MCF 10A (cell line): ENCODE measurements at regions not wholly inside any gene's neighbourhood (a gene's known extent, or its start where the extent isn't known, plus 50 kb on each side); places are given as distances from the start of the nearest gene placed in this dataset.

Experiments
- BruUV-seq: library from RNA; stranded (reverse); fragments of 400-500 nt; replicated peaks from 2 replicates; lab custom pipeline; 2021; lab: Mats Ljungman, UMichigan
- CTCF ChIA-PET: fragments of 300-600 bp; sonication (Branson Sonifier 250); formaldehyde crosslinking; extraction: SDS; loops from one replicate; lab custom pipeline; 2021; ENCODE audit warnings: antibody characterized with exemption, inconsistent platforms; lab: Yijun Ruan, JAX
- POLR2A ChIA-PET: fragments of 300-600, 350-650 bp; sonication (Branson Sonifier 250); formaldehyde crosslinking; extraction: SDS; loops from one replicate; lab custom pipeline; 2020; ENCODE audit warnings: antibody characterized with exemption, inconsistent platforms; lab: Yijun Ruan, JAX
- DNase-seq: peaks from one replicate; pipeline ENCODE4 v3.0.0-alpha.2; 2018; ENCODE audit not compliant: unreplicated experiment
- H3K27ac Mint-ChIP-seq: one replicate; pipeline ENCODE4 v1.8.0; 2022; ENCODE audit warnings: mild to moderate bottlenecking, low read depth, mixed read lengths; ENCODE audit not compliant: unreplicated experiment
- H3K27me3 Mint-ChIP-seq: one replicate; pipeline ENCODE4 v1.8.0; 2022; ENCODE audit warnings: mixed read lengths; ENCODE audit not compliant: insufficient read depth, unreplicated experiment
- H3K36me3 Mint-ChIP-seq: one replicate; pipeline ENCODE4 v1.8.0; 2022; ENCODE audit warnings: mild to moderate bottlenecking, moderate library complexity, mixed read lengths; ENCODE audit not compliant: insufficient read depth, unreplicated experiment
- H3K4me1 Mint-ChIP-seq: one replicate; pipeline ENCODE4 v1.8.0; 2022; ENCODE audit warnings: mixed read lengths; ENCODE audit not compliant: insufficient read depth, unreplicated experiment
- H3K4me3 Mint-ChIP-seq: one replicate; pipeline ENCODE4 v1.8.0; 2022; ENCODE audit warnings: mild to moderate bottlenecking, moderate library complexity, mixed read lengths; ENCODE audit not compliant: unreplicated experiment
- H3K9me3 Mint-ChIP-seq: one replicate; pipeline ENCODE4 v1.8.0; 2022; ENCODE audit warnings: mixed read lengths; ENCODE audit not compliant: unreplicated experiment
- intact Hi-C: fragments of 100-400 bp; cut with micrococcal nuclease; formaldehyde crosslinking; loops from 2 replicates; pipeline ENCODE4 v1.14.1; 2022
- TF ChIP-seq, protein P1 (sequence below): fragments of 200-600 bp; IDR thresholded peaks from one replicate; pipeline ENCODE4 v1.8.0; 2022; ENCODE audit warnings: antibody characterized with exemption, mild to moderate bottlenecking; ENCODE audit not compliant: unreplicated experiment

- no peaks in the 10 kb centered on the region for H3K9me3 Mint-ChIP-seq
- ChIA-PET POLR2A (interaction anchor here (0.8 to 1.0 kb wide), 2 partner anchors 11 to 24 kb away, joined by 3 read pairs; no protein-coding TSS in a partner anchor), CTCF (interaction anchor here (0.6 kb wide), 1 partner anchor 34 kb away, joined by 4 read pairs; no protein-coding TSS in a partner anchor)
- TF ChIP-seq, protein P1, sequence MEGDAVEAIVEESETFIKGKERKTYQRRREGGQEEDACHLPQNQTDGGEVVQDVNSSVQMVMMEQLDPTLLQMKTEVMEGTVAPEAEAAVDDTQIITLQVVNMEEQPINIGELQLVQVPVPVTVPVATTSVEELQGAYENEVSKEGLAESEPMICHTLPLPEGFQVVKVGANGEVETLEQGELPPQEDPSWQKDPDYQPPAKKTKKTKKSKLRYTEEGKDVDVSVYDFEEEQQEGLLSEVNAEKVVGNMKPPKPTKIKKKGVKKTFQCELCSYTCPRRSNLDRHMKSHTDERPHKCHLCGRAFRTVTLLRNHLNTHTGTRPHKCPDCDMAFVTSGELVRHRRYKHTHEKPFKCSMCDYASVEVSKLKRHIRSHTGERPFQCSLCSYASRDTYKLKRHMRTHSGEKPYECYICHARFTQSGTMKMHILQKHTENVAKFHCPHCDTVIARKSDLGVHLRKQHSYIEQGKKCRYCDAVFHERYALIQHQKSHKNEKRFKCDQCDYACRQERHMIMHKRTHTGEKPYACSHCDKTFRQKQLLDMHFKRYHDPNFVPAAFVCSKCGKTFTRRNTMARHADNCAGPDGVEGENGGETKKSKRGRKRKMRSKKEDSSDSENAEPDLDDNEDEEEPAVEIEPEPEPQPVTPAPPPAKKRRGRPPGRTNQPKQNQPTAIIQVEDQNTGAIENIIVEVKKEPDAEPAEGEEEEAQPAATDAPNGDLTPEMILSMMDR = no peak
- no peak overlapping the region for H3K4me3 Mint-ChIP-seq
- BruUV-seq = no TSS peak
- DNase-seq = no peak
- peaks cover 5% of the 10 kb centered on the region for H3K4me1 Mint-ChIP-seq
- H3K36me3 Mint-ChIP-seq = peaks cover 6% of the 10 kb centered on the region
- intact Hi-C loops = no loop called here
- H3K27ac Mint-ChIP-seq = no peak overlapping the region
- no peaks in the 10 kb centered on the region for H3K27me3 Mint-ChIP-seq
These were observed 77.2 kb upstream of the TNS3 start for GRCh38 chr7:47658886-47659635.

- POLR2A ChIA-PET = no interaction called here
- peaks cover 23% of the 10 kb centered on the region for H3K4me1 Mint-ChIP-seq
- no peak for DNase-seq
- no peaks in the 10 kb centered on the region for H3K9me3 Mint-ChIP-seq
- BruUV-seq = no TSS peak
- peaks cover 6% of the 10 kb centered on the region for H3K36me3 Mint-ChIP-seq
- no peak overlapping the region for H3K27ac Mint-ChIP-seq
- no peaks in the 10 kb centered on the region for H3K27me3 Mint-ChIP-seq
- TF ChIP-seq, protein P1 = no peak
- CTCF ChIA-PET = no interaction called here
- intact Hi-C loops = no loop called here
- H3K4me3 Mint-ChIP-seq = no peak overlapping the region
These were observed 75.2 kb upstream of the TNS3 start for GRCh38 chr7:47657126-47657525.

DNA sequence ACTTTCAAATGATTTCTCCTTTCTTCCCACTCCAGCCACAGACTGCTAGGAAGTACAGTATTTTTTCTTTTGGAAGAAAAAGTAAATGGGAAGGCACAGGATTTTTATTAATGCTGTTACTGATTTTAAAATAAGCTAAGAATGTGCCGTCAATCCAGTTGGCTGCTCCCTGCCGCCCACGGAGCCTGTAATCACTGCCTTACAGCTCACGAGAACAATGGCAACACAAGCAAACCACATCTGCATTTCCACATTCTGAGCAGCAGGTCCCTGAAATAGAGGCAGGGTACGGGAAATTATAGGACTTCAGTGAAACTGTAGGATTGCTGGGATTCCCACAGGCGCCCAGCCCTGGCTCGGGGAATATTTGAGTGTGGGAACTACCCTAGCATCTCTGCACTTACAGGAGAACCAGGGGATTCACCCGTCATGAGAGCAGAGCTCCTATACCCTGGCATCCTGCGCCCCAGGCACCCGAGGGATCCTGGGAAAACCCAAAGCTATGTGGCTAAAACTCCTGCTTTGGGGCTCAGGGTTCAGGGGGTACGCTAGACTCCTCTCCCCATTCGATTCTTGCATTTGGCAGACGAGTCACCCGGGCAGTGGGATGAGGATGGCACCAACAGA is 72.9 kb upstream of the TNS3 start:
- POLR2A ChIA-PET = interaction anchor here (0.6 to 1.7 kb wide), 7 partner anchors 10 to 164 kb away, joined by 3 to 4 read pairs (median 3); no protein-coding TSS in a partner anchor
- TF ChIP-seq, protein P1 = no peak
- H3K4me3 Mint-ChIP-seq = no peak overlapping the region
- DNase-seq = peak; percentile 47
- H3K36me3 Mint-ChIP-seq = peaks cover 6% of the 10 kb centered on the region
- intact Hi-C loops = loop anchor here (5.0 kb wide), 2 partner anchors 52 to 67 kb away; no protein-coding TSS in a partner anchor
- no peaks in the 10 kb centered on the region for H3K27me3 Mint-ChIP-seq
- BruUV-seq = no TSS peak
- peaks cover 31% of the 10 kb centered on the region for H3K4me1 Mint-ChIP-seq
- H3K9me3 Mint-ChIP-seq = no peaks in the 10 kb centered on the region
- CTCF ChIA-PET = interaction anchor here (0.6 to 0.9 kb wide), 4 partner anchors 10 to 389 kb away, joined by 3 read pairs; no protein-coding TSS in a partner anchor
- H3K27ac Mint-ChIP-seq = peak overlapping the region; percentile 86
